Chondrocyte (in vitro differentiated cells): ENCODE measurements at regions not wholly inside any gene's neighbourhood (a gene's known extent, or its start where the extent isn't known, plus 50 kb on each side); places are given as distances from the start of the nearest gene placed in this dataset.

Experiments
- DNase-seq: peaks from one replicate; pipeline ENCODE4 v3.0.0; 2021; ENCODE audit warnings: mixed read lengths, low spot score
- H3K27ac Mint-ChIP-seq: one replicate; pipeline ENCODE4 v1.8.0; 2021; ENCODE audit warnings: mild to moderate bottlenecking, moderate library complexity, mixed read lengths; ENCODE audit not compliant: unreplicated experiment
- H3K27me3 Mint-ChIP-seq: 2 replicates; pipeline ENCODE4 v1.8.0; 2021; ENCODE audit warnings: low read depth, mixed read lengths
- H3K36me3 Mint-ChIP-seq: 2 replicates; pipeline ENCODE4 v1.8.0; 2021; ENCODE audit warnings: low read depth, mixed read lengths
- H3K4me1 Mint-ChIP-seq: 2 replicates; pipeline ENCODE4 v1.8.0; 2021; ENCODE audit warnings: low read depth, mild to moderate bottlenecking, mixed read lengths
- H3K4me3 Mint-ChIP-seq: one replicate; pipeline ENCODE4 v1.8.0; 2021; ENCODE audit warnings: mild to moderate bottlenecking, moderate library complexity, mixed read lengths; ENCODE audit not compliant: unreplicated experiment
- H3K9me3 Mint-ChIP-seq: 2 replicates; pipeline ENCODE4 v1.8.0; 2021; ENCODE audit warnings: low read depth, mixed read lengths
- TF ChIP-seq, protein P1 (sequence below): fragments of 200-600 bp; sonication (generic); IDR thresholded peaks from 2 replicates; pipeline ENCODE4 v1.5.0; 2021; ENCODE audit warnings: antibody characterized with exemption, mild to moderate bottlenecking, moderate library complexity

DNA sequence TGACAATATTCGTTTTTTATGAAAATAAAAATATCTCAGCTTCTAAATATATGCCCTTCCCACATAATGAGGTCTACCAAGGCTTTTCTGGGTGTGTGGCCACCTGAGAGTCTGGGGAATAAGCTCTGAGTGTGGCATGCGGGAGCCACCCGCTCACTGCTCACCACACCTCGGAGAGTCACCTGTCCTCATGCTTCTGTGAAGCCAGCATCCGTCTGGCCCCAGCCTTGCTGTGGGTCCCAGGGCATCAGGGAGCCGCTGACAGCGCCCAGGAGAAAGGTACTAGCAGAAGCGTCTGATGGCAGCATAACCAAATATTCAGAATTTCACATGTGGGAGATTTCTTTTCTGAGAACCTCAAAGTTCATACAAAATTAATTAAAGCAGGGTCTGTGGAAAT lies 133.2 kb upstream of the IRX4 start:
- DNase-seq = no peak
- no peaks in the 10 kb centered on the region for H3K9me3 Mint-ChIP-seq
- TF ChIP-seq, protein P1, sequence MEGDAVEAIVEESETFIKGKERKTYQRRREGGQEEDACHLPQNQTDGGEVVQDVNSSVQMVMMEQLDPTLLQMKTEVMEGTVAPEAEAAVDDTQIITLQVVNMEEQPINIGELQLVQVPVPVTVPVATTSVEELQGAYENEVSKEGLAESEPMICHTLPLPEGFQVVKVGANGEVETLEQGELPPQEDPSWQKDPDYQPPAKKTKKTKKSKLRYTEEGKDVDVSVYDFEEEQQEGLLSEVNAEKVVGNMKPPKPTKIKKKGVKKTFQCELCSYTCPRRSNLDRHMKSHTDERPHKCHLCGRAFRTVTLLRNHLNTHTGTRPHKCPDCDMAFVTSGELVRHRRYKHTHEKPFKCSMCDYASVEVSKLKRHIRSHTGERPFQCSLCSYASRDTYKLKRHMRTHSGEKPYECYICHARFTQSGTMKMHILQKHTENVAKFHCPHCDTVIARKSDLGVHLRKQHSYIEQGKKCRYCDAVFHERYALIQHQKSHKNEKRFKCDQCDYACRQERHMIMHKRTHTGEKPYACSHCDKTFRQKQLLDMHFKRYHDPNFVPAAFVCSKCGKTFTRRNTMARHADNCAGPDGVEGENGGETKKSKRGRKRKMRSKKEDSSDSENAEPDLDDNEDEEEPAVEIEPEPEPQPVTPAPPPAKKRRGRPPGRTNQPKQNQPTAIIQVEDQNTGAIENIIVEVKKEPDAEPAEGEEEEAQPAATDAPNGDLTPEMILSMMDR = no peak
- H3K4me1 Mint-ChIP-seq = no peaks in the 10 kb centered on the region
- H3K27me3 Mint-ChIP-seq = peaks cover 2% of the 10 kb centered on the region
- no peak overlapping the region for H3K27ac Mint-ChIP-seq
- no peak overlapping the region for H3K4me3 Mint-ChIP-seq
- H3K36me3 Mint-ChIP-seq = no peaks in the 10 kb centered on the region

DNA sequence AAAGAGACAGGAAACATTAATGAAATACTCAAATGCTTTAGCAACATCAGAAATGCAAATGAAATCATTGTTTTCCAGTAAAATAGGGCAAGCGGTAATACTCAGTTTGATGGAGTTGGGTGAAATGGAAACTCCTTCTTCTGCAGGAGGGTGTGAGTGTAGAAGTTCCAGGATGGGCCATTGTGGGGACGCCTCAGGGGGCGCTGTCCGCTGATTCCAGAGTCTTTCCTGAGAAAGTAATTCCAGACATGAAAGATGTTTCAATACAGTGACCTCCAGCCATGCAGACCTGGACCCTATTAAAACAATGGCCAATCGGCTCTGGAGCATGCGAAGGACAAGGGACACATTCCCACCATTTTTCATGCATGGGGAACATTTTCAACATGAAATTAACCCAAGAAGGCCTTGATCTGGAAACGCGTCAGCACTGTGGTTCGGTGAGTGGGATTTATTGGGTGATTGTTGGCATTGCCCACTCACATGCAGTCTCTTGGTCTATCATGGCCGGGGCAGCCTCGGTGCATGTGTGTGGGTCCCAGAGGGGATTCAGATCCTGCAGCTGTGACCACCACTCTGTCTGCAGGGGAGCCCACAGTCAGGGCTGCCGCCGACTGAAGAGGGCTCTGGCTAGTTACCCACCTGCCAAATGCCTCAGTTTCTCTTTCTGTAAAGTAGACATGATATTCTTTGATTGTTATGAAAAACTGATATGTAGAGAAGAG lies 132.6 kb upstream of the IRX4 start:
- TF ChIP-seq, protein P1 = no peak
- Mint-ChIP-seq H3K27ac (no peak overlapping the region), H3K36me3 (no peaks in the 10 kb centered on the region), H3K4me3 (no peak overlapping the region), H3K4me1 (no peaks in the 10 kb centered on the region), H3K27me3 (peaks cover 2% of the 10 kb centered on the region), H3K9me3 (no peaks in the 10 kb centered on the region)
- no peak for DNase-seq

DNA sequence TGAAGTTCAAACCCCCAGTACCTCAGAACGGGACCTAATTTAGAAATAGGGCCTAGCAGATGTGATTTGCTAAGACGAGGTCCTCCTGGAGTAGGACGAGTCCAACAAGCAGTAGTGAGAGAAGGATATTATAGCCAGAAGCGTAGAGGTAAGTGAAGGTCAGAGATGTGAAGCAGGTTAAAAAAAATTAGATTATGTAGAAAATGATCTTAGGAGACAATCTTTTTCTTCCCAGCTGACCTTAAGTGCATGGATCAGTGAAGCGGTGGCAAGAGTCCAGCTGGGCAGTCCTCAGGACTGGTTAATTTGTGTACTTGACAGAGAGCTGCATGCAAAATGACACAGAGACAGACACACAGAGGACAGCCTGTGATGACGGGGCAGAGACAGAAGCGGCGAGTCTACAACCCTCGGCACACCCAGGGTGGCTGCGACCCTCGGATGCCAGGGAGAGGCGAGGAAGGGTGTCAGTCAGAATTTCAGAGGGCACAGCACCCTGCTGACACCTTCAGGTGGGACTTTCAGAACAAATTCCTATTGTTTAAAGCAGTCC lies 131.4 kb upstream of the IRX4 start:
- TF ChIP-seq, protein P1 = no peak
- H3K9me3 Mint-ChIP-seq = no peaks in the 10 kb centered on the region
- peaks cover 6% of the 10 kb centered on the region for H3K27me3 Mint-ChIP-seq
- H3K4me1 Mint-ChIP-seq = no peaks in the 10 kb centered on the region
- no peak overlapping the region for H3K4me3 Mint-ChIP-seq
- H3K27ac Mint-ChIP-seq = no peak overlapping the region
- DNase-seq = no peak
- no peaks in the 10 kb centered on the region for H3K36me3 Mint-ChIP-seq

DNA sequence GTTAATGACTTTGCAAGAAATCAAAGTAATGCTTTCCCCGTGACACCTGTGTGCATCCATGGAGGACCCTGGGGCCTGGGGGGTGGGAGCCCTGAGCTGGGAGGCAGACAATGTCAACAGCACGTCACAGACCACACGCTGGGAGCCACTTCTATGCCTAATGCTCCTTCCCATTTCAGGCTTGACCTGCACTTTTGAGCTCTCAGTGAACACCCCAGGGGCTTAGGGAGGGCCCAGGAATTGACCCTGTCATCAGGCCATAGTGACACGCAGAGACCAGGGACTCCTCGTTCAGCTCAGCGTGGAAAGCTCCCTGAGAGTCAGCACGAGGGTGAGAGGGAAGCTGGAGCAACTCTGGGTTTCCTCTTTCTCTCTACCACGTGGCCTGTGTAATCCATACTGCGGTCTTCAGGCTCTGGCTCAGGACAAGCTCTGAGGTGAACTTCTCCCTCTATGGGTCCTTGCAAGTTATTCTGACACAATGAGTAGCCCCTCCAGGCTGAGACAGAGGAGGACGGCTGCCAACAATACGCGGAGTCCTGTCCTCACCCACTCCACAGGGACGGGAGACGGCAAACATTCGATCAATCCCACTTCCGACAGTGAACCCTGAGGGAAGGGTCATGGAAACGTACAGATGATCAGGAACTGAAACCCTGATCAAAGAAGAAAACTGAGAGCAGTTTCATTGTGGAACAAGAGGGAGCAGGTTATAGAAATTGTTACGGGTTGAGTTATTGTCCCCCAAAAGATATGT lies 130.8 kb upstream of the IRX4 start:
- H3K9me3 Mint-ChIP-seq = no peaks in the 10 kb centered on the region
- TF ChIP-seq, protein P1 = no peak
- H3K4me3 Mint-ChIP-seq = no peak overlapping the region
- no peaks in the 10 kb centered on the region for H3K36me3 Mint-ChIP-seq
- peaks cover 9% of the 10 kb centered on the region for H3K27me3 Mint-ChIP-seq
- H3K27ac Mint-ChIP-seq = no peak overlapping the region
- no peaks in the 10 kb centered on the region for H3K4me1 Mint-ChIP-seq
- DNase-seq = no peak

DNA sequence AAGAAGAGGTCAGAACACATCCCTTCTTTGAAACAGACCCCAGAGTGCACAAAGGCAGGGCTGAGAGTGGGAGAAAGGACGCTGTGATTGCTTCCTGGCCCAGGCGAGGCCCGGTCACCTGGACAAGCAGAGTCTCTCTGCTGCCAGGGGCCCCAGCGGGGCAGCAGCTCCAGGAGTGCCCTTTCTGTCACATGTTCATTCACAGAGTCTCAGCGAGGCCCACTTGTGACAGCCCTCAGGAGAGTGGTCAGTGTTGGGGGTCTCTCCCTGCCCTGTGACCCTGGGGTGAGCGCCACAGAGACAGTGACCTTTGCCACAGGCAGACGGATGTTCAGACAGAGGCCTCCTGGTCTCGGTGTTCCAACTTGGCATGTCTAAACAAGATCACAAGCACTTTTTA lies 130.2 kb upstream of the IRX4 start:
- TF ChIP-seq, protein P1 = no peak
- H3K9me3 Mint-ChIP-seq = no peaks in the 10 kb centered on the region
- no peaks in the 10 kb centered on the region for H3K4me1 Mint-ChIP-seq
- no peak overlapping the region for H3K4me3 Mint-ChIP-seq
- H3K27me3 Mint-ChIP-seq = peaks cover 9% of the 10 kb centered on the region
- no peak for DNase-seq
- H3K27ac Mint-ChIP-seq = no peak overlapping the region
- no peaks in the 10 kb centered on the region for H3K36me3 Mint-ChIP-seq
